ENCODE measurements at regions not wholly inside any gene's neighbourhood (a gene's known extent, or its start where the extent isn't known, plus 50 kb on each side); places are given as distances from the start of the nearest gene placed in this dataset.
"Not testable (repeated sequence)": the region's sequence is repeated elsewhere in the genome, so short reads cannot be mapped to it uniquely, and the experiment has no call there.

- TF ChIP-seq, protein P1, sequence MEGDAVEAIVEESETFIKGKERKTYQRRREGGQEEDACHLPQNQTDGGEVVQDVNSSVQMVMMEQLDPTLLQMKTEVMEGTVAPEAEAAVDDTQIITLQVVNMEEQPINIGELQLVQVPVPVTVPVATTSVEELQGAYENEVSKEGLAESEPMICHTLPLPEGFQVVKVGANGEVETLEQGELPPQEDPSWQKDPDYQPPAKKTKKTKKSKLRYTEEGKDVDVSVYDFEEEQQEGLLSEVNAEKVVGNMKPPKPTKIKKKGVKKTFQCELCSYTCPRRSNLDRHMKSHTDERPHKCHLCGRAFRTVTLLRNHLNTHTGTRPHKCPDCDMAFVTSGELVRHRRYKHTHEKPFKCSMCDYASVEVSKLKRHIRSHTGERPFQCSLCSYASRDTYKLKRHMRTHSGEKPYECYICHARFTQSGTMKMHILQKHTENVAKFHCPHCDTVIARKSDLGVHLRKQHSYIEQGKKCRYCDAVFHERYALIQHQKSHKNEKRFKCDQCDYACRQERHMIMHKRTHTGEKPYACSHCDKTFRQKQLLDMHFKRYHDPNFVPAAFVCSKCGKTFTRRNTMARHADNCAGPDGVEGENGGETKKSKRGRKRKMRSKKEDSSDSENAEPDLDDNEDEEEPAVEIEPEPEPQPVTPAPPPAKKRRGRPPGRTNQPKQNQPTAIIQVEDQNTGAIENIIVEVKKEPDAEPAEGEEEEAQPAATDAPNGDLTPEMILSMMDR (IDR thresholded peaks at IDR 0.05; ENCODE audit: poor library complexity, severe bottlenecking) = not testable (repeated sequence)
- TF ChIP-seq POLR2AphosphoS5 (IDR thresholded peaks at IDR 0.05); EP300 (conservative IDR thresholded peaks at IDR 0.05; ENCODE audit: poor library complexity, severe bottlenecking); RAD21 (conservative IDR thresholded peaks at IDR 0.05); REST (IDR thresholded peaks at IDR 0.05; ENCODE audit: borderline replicate concordance); TAF1 (IDR thresholded peaks at IDR 0.05; ENCODE audit: low read depth): not testable (repeated sequence)
Observed at GRCh38 chr7:113176180-113176579, 57.8 kb upstream of the SMIM30 start.
